Skeletal muscle satellite cell (primary cell): ENCODE measurements at regions not wholly inside any gene's neighbourhood (a gene's known extent, or its start where the extent isn't known, plus 50 kb on each side); places are given as distances from the start of the nearest gene placed in this dataset.
"Not testable (repeated sequence)": the region's sequence is repeated elsewhere in the genome, so short reads cannot be mapped to it uniquely, and the experiment has no call there.

Source experiments
- H3K27me3 ChIP-seq: 2 replicates; pipeline ENCODE4 v1.7.0; 2013; ENCODE audit warnings: low read length; ENCODE audit not compliant: control insufficient read depth, insufficient read depth
- H3K36me3 ChIP-seq: 2 replicates; pipeline ENCODE4 v1.7.0; 2013; ENCODE audit warnings: mild to moderate bottlenecking, control low read depth, low read length; ENCODE audit not compliant: insufficient read depth
- H3K4me1 ChIP-seq: 2 replicates; pipeline ENCODE4 v1.7.0; 2013; ENCODE audit warnings: low read length; ENCODE audit not compliant: control insufficient read depth, insufficient read depth
- H3K4me2 ChIP-seq: 2 replicates; pipeline ENCODE4 v1.7.0; 2013; ENCODE audit warnings: mild to moderate bottlenecking, low read length
- H3K4me3 ChIP-seq: 2 replicates; pipeline ENCODE4 v1.7.0; 2013; ENCODE audit warnings: low read length
- H3K9ac ChIP-seq: 2 replicates; pipeline ENCODE4 v1.7.0; 2013; ENCODE audit warnings: mild to moderate bottlenecking, low read depth, low read length, moderate library complexity
- H3K9me3 ChIP-seq: replicated peaks from 2 replicates; pipeline ENCODE4 v1.7.0; 2013; ENCODE audit warnings: mild to moderate bottlenecking, control low read depth, low read length

GRCh38 chr18:9001209-9001608 lies 101.3 kb upstream of the NDUFV2 start:
- H3K4me3 ChIP-seq, result no peak overlapping the region
- peaks cover 17% of the 10 kb centered on the region for H3K4me1 ChIP-seq
- H3K36me3 ChIP-seq, result no peaks in the 10 kb centered on the region
- H3K9me3 ChIP-seq, result no peaks in the 10 kb centered on the region
- no peak overlapping the region for H3K4me2 ChIP-seq
- H3K27me3 ChIP-seq, result no peaks in the 10 kb centered on the region
- no peak overlapping the region for H3K9ac ChIP-seq

- no peak overlapping the region for H3K4me3 ChIP-seq
- no peaks in the 10 kb centered on the region for H3K36me3 ChIP-seq
- no peaks in the 10 kb centered on the region for H3K9me3 ChIP-seq
- H3K9ac ChIP-seq, result no peak overlapping the region
- peaks cover 8% of the 10 kb centered on the region for H3K4me1 ChIP-seq
- no peak overlapping the region for H3K4me2 ChIP-seq
- H3K27me3 ChIP-seq, result no peaks in the 10 kb centered on the region
These were observed 98.9 kb upstream of the NDUFV2 start for GRCh38 chr18:9003406-9004100.

GRCh38 chr18:9004308-9004707 lies 98.2 kb upstream of the NDUFV2 start:
- not testable (repeated sequence) for H3K4me1 ChIP-seq, H3K36me3 ChIP-seq, H3K27me3 ChIP-seq, H3K4me2 ChIP-seq, H3K9ac ChIP-seq, H3K4me3 ChIP-seq, H3K9me3 ChIP-seq

- H3K9me3 ChIP-seq, H3K9ac ChIP-seq, H3K4me3 ChIP-seq, H3K36me3 ChIP-seq, H3K27me3 ChIP-seq, H3K4me2 ChIP-seq, H3K4me1 ChIP-seq: not testable (repeated sequence)
These were observed 94.8 kb upstream of the NDUFV2 start for GRCh38 chr18:9007700-9008099.

- Histone ChIP-seq H3K4me3 (no peak overlapping the region), H3K36me3 (no peaks in the 10 kb centered on the region), H3K4me1 (no peaks in the 10 kb centered on the region), H3K27me3 (no peaks in the 10 kb centered on the region), H3K4me2 (no peak overlapping the region), H3K9ac (no peak overlapping the region), H3K9me3 (no peaks in the 10 kb centered on the region)
These were observed 94.2 kb upstream of the NDUFV2 start for GRCh38 chr18:9008200-9008708.

GRCh38 chr18:9008709-9009635 lies 93.5 kb upstream of the NDUFV2 start:
- Histone ChIP-seq H3K4me1 (no peaks in the 10 kb centered on the region), H3K27me3 (no peaks in the 10 kb centered on the region), H3K4me3 (no peak overlapping the region), H3K36me3 (no peaks in the 10 kb centered on the region), H3K9me3 (no peaks in the 10 kb centered on the region), H3K9ac (no peak overlapping the region), H3K4me2 (no peak overlapping the region)

GRCh38 chr18:9009703-9010488 lies 92.6 kb upstream of the NDUFV2 start:
- Histone ChIP-seq H3K4me3 (no peak overlapping the region), H3K36me3 (no peaks in the 10 kb centered on the region), H3K9ac (no peak overlapping the region), H3K4me1 (no peaks in the 10 kb centered on the region), H3K4me2 (no peak overlapping the region), H3K9me3 (no peaks in the 10 kb centered on the region), H3K27me3 (no peaks in the 10 kb centered on the region)

- Histone ChIP-seq H3K27me3 (no peaks in the 10 kb centered on the region), H3K9me3 (no peaks in the 10 kb centered on the region), H3K36me3 (no peaks in the 10 kb centered on the region), H3K4me2 (no peak overlapping the region), H3K4me3 (no peak overlapping the region), H3K4me1 (peaks cover 4% of the 10 kb centered on the region), H3K9ac (no peak overlapping the region)
These were observed 91.1 kb upstream of the NDUFV2 start for GRCh38 chr18:9011431-9011830.

GRCh38 chr18:9013926-9014373 lies 88.5 kb upstream of the NDUFV2 start:
- no peaks in the 10 kb centered on the region for H3K9me3 ChIP-seq
- H3K27me3 ChIP-seq, result no peaks in the 10 kb centered on the region
- H3K4me3 ChIP-seq, result no peak overlapping the region
- no peak overlapping the region for H3K9ac ChIP-seq
- no peaks in the 10 kb centered on the region for H3K36me3 ChIP-seq
- H3K4me2 ChIP-seq, result no peak overlapping the region
- peaks cover 26% of the 10 kb centered on the region for H3K4me1 ChIP-seq

- Histone ChIP-seq H3K9ac (no peak overlapping the region), H3K36me3 (no peaks in the 10 kb centered on the region), H3K9me3 (no peaks in the 10 kb centered on the region)
These were observed 86.8 kb upstream of the NDUFV2 start for GRCh38 chr18:9015689-9016088.

GRCh38 chr18:9016633-9017166 lies 85.8 kb upstream of the NDUFV2 start:
- Histone ChIP-seq H3K4me2 (peak overlapping the region; percentile 84), H3K4me3 (peak overlapping the region; percentile 54), H3K9ac (peak overlapping the region; percentile 53), H3K4me1 (peaks cover 26% of the 10 kb centered on the region), H3K27me3 (no peaks in the 10 kb centered on the region), H3K36me3 (no peaks in the 10 kb centered on the region), H3K9me3 (no peaks in the 10 kb centered on the region)

More at GRCh38 chr18:9015689-9016088, 86.8 kb upstream of the NDUFV2 start:
- H3K4me3 ChIP-seq, result no peak overlapping the region
- H3K4me2 ChIP-seq, result no peak overlapping the region
- H3K4me1 ChIP-seq, result peaks cover 26% of the 10 kb centered on the region
- H3K27me3 ChIP-seq, result no peaks in the 10 kb centered on the region
